COLO668 (cell line): ENCODE measurements at regions not wholly inside any gene's neighbourhood (a gene's known extent, or its start where the extent isn't known, plus 50 kb on each side); places are given as distances from the start of the nearest gene placed in this dataset.
A peak's percentile ranks its signal among the peaks of the same experiment; 100 is the strongest.
"Not testable (repeated sequence)": the region's sequence is repeated elsewhere in the genome, so short reads cannot be mapped to it uniquely, and the experiment has no call there.

Experiments
- DNase-seq: peaks from one replicate; lab custom pipeline; 2025; ENCODE audit not compliant: unreplicated experiment; lab: John Stamatoyannopoulos, UW

DNA sequence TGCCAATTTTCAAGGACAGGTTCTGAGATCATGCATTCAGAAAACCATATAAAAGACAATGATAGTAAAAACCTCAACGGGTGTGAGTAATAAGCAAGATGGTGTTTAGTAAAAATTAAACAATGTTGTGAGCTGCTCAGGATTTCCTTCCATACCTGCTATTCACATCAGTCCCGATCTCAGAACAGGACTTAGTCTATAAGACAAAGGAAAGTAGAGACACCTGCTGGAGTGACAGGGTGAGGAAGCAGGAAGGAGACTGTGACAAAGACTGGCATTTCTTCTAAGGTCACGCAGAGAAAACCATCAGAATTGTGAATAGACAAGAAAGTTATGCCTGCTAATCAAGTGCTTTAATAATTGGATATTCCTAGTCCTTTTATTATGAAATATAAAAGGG, 648.0 kb downstream of the DACH1 start:
- DNase-seq = no peak

DNA sequence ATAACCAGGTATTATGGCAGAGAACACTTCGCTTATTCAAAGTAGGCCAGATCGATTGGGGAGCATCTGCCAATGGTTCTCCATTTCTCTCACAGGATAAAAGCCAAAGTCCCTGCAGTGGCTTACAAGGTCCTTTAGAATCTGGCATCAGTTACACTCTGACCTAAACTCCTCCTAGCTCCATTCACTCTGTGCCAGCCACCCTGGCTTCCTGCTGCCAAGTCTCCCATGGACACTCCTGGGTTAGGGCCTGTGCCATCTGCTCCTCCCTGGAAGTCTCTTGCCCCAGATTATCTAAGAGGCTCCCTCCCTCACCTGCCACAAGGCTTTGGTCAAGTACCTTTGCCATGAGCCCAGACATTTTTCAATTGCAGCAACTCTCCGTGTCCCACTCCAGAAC, 649.2 kb downstream of the DACH1 start:
- no peak for DNase-seq

DNA sequence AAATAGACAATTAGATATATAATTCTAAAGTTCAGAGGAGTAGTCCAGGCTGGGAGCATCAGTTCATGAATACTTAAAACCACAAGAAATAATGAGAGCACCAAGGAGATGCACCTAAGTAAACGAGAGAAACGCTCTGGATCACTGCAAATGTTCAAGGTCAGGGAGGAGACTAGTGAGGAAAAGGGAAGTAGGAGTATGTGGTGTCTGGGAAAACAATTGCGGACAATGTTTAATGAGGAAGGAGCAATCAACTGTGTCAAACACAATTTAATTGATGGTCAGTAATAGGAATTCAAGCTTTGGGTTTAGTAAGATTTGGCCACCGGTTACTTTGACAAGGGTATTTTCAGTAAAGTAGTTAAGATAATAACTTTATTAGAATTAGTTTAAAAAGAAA, 652.2 kb downstream of the DACH1 start:
- DNase-seq = no peak

DNA sequence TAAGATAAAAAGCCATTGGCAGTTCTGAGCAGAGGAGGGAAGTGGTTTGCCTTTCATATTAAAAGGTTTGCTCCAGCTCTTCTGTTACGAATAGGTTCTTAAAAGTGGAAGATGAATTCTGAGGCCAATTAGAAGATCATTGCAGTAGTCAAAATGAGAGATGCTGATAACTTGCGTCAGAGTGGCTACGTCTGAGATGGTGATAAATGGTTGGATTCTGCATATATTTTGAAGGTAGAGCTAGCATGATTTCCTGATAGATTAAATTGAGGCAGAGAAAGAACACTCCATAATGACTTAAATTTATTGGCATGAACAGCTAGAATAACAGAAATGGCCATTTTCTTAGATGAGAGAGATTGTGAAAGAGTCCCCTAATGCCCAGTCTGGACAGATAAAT, 652.6 kb downstream of the DACH1 start:
- DNase-seq = no peak

DNA sequence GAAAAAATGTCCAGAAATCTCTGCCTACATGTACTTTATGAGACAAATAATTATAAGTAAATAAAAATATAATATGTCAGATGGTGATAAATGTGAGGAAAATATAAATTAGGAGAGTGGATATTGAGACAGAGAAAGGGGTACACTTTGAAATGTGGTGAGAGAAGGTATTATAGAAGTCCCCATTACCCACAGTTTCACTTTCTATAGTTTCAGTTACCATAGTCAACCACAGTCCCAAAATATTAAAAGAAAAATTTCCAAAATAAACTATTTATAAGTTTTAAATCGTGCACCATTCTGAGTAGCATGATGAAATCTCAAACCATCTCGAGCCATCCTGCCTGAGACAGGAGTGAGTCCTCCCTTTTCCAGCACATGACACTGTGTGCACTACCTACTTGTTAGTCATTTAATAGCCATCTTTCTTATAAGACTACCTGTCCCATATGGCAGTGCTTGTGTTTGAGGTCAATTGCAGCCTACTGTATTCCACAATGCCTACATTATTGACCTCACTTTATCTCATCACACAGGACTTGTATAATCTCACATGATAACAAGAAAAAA, 653.7 kb downstream of the DACH1 start:
- no peak for DNase-seq

DNA sequence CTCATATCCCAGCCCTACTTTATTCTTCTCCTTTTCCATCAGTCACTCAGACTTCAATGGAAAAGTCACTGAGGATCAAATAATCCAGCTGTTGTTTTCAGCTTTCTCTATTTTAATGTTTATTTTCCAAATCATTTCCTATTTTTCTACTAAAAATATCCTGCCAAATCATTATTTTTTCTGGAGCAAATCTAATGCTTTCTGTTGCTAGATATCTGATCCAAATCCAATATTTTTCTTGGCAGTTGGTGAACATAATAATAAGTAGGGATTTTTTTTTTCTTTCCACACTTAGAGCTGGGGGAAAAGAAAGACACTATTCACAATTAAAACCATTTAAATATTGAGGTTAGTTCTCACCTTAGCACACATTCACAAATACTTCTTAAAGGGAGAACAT, 656.1 kb downstream of the DACH1 start:
- no peak for DNase-seq

DNA sequence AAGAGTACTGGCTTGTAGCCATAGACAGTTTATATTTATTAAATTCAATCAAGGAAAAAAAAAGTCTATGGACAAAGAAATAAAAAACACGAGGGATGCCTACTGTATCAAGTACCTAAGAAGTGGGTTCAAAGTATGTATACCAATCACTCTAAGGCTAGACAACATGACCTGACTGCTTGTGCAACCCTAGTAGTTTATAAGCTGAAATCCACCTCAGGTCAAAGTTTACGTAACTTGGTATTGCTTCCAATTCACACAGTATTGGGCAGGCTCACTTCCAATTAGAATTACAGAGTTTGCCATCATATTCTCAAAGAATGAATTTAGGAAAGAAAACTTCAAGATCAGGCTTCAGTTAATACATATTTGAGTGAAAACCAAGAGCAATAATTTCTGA, 657.8 kb downstream of the DACH1 start:
- no peak for DNase-seq

DNA sequence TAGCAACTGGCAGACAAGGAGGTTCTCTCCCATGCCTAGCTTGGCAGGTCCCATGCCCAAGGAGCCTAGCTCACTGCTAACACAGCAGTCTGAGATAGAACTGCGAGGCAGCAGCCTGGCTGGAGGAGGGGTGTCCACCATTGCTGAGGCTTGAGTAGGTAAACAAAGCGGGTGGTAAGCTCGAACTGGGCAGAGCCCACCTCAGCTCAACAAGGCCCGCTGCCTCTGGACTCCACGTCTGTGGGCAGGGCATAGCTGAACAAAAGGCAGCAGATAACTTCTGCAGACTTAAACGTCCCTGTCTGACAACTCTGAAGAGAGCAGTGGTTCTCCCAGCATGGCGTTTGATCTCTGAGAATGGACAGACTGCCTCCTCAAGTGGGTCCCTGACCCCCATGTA, 682.4 kb downstream of the DACH1 start:
- not testable (repeated sequence) for DNase-seq

DNA sequence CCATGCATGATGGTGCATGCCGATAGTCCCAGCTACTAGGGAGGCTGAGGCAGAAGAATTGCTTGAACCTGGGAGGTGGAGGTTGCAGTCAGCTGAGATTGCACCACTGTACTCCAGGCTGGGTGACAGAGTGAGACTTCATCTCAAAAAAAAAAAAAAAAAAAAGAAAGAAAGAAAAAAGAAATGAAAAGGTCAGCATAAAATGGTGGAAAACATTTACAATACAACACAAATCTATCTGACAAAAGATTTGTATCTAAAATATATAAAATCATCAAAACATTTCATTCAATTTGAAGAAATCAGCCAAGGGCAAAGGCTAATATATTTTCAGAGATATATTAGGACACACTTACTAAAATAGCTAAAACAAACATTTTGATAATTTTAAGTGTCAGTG, 683.7 kb downstream of the DACH1 start:
- not testable (repeated sequence) for DNase-seq

DNA sequence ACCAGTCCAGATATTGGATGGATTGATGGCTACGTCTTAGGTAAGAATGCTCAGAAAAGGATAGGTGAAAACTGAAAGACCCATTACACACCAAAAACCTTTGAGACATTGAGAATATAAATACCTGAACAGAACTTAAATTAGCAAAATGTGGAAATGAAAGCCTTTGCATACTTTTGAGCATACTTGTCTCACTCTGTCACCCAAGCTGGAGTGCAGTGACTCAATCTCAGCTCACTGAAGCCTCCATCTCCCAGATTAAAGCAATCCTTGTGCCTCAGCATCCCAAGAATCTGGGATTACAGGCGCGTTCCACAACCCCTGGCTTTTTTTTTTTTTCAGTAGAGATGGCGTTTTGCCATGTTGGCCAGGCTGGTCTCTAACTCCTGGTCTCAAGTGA, 695.3 kb downstream of the DACH1 start:
- no peak for DNase-seq

DNA sequence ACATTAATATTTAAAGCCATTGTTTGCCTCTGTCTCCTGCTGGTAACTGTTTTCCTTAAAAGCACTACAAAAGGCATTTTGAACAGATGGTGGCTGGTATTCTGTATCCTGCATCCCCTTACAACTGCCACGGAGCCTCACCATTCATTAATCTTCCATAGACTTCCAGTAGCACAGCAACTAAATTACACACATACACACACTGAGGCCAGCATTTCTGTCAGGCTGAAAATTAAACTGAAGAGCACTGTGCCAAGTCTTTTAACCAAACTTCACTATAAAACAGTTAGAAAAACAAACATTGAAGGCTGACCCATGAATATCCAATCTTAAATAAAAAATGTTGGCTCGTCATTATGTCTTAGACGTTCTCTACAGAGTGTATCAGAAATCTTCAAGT, 697.8 kb downstream of the DACH1 start:
- no peak for DNase-seq

DNA sequence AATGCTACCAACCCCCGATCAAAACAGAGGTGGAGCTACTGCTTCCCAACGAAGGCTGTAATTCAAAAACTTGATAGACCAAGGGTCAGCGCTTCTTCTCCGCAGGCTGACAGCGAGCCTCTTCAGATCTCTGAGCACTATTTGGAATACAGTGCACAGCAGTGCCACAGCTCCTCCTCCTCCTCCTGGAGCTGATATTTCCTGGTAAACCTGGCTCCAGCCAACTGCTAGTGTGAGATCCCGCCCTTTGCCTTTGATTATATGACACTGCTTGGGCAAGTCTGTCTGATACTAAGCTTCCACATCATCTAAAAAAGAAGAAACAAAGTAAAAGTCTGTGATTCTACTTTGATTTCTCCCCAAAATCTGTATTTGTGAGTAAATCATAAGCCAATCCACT, 710.5 kb downstream of the DACH1 start:
- no peak for DNase-seq

DNA sequence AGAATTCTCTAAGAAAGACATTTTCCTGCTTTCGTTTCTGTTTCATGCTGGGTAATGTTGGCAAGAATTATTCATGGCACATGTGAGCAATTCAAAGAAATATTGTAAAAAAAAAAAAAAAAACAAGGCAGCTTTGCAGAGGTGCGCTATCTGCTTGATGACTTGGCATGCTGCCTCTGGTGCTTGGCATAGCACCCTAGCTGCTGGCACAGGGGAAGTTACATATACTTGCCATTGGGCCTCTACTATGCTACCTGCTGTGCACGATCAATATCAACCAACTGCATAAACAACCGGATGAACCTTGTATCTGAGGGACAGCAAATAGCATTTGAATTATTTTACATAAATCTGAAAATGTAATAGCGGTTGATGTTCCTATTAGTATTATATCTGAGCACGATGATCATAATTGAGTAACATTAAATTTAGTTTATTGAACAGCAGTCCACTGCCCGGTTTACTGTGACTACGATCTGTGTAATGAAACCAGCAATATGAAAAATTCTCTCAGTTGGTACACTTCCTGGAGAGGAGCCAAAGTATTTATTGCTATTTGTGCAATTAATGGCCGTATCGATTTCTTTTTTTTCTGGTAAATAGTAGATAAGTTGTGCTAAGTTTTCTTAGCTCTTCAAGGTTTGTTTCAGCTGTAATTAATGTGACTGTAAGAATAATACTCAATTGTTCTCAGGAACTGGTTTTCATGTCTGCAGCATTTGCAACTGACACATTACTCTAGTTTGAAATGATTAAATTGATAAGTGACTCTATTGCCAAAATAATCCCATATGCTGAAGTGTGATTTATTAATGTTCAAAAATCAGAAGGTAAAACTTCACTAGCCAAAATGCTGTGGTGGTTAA, 717.3 kb downstream of the DACH1 start:
- peak; percentile 60 for DNase-seq

DNA sequence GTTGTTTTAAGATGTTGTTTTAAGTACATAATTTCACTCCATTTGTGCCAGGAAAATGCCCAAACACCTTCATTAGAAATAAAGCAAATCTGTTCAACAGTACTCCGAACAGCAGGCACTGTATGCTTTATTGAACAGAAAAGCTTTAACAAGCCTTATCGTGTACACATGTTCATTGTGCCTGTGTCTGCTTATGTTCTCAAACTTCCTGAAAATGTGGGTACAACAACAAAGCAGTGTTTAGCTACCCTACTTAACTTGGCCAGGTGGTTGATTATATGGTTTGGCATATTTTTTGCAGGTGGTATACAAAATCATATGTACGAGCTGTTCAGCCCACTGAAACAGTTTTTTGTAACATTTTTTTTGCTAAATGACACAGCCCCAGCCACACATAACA, 718.0 kb downstream of the DACH1 start:
- no peak for DNase-seq

DNA sequence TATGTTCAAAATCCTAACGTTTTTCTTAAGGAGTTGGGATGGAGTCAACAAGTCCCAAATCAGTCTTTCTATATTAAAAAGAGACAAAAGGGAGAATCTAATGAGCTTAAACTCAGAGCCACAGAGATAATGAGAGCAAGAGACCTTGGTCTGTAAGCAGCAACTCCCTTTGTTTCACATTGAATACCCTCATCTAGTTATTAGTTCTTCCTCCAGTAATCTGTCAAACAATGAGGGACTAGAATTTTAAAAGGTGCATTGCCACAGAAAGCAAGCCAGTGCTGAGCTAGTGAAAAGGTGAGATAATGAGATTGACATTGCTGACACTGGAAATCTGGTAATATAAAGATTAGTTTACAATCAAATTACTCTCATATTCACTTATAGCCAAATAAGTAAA, 718.6 kb downstream of the DACH1 start:
- DNase-seq = no peak

DNA sequence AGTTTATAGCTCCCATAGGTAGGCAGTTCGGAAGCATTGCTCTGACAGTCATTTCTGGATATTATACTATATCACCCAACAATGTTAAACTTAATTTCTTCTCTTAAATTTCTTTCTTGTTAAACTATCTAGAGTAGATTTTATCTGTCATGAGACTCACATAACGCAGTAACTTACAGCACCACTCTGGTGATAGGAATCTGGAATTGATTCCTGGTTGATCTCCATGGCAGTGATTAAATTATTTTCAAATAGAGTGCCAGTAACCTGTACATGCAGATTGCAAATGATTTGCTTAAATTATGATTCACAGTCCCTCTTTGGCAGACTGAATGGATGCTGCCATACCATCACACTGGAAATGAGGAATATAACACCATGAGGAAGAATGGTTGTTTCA, 722.1 kb downstream of the DACH1 start:
- no peak for DNase-seq

DNA sequence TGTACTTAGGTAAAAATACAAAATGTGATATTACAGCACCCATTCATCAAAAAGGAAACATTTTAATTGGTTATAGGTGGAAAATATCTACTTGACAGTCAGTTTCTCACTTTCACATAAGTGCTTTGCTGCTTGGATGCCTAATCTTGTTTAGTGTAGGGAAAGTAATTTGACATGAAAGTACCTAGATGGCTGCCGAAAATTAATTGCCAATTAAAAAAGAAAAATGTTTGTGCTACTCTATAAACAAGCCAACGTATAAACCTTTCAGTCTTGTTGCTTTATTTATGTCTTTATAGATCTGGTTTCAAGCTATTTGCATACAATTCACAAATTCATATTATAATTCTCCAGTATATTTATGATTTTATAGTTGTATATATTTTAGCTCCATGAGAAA, 729.9 kb downstream of the DACH1 start:
- DNase-seq = no peak

DNA sequence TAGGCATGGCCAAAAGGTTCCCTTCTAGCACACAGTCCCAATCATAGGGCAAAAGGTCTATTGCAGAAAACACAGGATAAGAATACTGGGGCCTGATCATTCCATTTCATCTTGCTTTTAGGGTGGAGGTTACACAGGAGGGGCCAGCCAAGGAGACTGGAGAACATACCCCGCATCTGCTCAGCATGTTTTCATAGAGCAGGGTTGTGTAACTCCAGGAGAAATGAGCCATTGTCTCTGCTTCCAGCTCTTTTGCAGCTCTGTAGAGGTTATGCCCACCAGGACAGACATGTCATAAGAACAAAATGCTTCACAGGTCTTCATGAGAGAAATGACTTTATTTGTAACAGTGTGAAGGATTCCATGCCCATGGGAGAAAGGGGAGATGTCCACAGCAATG, 742.8 kb downstream of the DACH1 start:
- DNase-seq = no peak

DNA sequence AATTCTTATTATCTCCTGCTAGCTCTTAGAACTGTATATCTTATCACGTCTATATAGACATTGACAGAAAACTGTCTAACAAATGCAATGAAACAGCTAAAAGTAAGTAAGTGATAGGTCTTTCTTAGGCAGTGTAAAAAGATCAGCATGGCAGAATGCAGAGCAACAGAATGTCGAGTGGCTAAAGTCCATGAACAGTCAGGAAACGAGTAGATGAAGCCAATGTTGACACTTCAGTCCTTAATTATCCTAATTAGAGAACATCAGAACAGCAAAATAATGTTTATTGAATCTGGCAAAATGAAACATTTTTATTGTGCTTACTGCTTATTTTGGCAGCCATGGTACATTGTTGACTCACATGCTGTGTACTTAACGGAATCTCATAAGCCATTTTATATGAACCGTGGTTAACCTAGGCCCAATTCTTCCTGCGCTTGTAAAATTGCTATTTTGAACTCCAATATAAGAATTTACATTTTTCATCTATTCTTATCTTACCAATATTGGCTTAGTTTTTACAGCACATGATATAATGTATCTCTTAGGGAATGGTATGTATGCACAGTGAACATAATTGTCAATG, 748.1 kb downstream of the DACH1 start:
- DNase-seq = no peak

DNA sequence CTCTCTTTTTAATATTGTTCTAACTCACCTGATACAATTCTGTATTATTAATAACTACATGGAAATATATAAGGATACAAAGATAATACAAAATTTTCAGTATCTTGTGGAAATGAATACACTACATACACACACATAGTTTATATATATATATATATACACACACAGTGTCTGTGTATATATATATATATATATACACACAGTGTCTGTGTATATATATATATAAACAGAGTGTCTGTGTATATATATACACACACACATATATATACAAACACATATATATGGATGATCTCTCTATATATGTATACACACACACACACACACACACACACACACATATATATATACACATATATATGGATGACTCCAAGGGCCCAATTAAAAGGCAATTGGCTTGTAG, 749.1 kb downstream of the DACH1 start:
- DNase-seq = no peak

DNA sequence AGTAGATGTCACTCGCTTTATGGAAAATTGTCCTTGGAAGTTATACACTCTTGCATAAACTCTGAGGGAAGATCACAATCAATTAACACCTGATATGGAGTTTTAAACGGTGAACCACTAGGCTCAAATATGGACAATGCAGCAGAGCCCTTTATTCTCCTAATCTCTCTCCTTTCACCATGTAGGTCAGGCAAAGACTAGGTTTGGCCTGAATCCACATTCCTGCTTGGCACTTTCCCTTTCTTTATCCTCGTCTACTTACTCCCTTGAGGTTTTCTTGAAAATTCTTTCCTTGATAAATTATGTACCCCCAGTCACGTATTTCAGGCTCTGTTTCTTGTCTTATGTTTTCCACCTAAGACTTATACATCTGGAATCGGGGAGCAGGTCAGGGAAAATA, 751.7 kb downstream of the DACH1 start:
- DNase-seq = no peak

DNA sequence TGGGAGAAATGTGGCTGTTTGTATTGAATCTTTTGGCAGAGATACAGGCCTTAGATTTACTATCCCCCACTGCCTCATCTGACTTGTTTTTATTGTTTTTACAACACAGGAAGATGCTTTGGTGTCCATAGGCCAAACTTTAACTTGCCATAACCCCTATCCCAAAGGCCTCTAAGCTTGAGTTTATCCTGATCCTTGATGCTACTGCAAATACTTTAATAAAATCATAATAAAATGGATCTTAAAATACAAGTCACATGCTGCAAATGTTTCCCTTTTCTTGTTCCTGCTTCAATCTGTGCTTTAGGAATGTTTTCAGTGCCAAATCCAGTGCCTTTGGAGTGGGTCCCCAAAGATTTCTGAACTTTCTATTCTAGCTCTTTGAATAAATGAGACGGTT, 770.6 kb downstream of the DACH1 start:
- DNase-seq = no peak

DNA sequence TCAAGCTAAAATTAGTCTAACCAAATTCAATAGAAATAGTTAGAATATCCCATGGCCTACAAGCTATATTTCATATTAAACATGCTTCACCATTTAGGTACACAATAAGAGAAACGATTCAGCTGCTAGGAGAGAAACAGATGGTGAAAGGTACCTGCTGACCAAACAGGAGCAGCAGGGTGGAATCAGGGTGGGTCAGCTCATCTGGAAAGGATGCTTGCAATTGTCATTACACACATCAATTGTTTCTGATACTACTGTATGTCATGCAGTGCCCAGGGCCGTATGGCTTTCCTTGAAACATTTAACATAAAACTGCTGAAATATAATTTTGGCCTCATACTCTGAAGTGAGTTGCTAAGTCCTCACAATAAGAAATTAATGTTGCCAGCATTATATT, 776.0 kb downstream of the DACH1 start:
- no peak for DNase-seq
